Amygdala (tissue), 56 donors: ENCODE measurements at regions not wholly inside any gene's neighbourhood (a gene's known extent, or its start where the extent isn't known, plus 50 kb on each side); places are given as distances from the start of the nearest gene placed in this dataset.
"Not testable (repeated sequence)": the region's sequence is repeated elsewhere in the genome, so short reads cannot be mapped to it uniquely, and the experiment has no call there.

Experiments
- DNase-seq, 56 donors: peaks; one replicate each; lab custom pipeline; 2025; lab: John Stamatoyannopoulos, UW

GRCh38 chr12:33672836-33673577, 233.4 kb upstream of the SYT10 start:
- no peak for DNase-seq

- DNase-seq, result no peak
Observed at GRCh38 chr12:33676866-33677265, 237.2 kb upstream of the SYT10 start.

GRCh38 chr12:33678221-33678964, 238.8 kb upstream of the SYT10 start:
- DNase-seq, result no peak

GRCh38 chr12:33690562-33690961, 250.9 kb upstream of the SYT10 start:
- DNase-seq, result no peak

GRCh38 chr12:33703221-33703620, 263.6 kb upstream of the SYT10 start:
- no peak for DNase-seq

GRCh38 chr12:33706927-33707326, 267.3 kb upstream of the SYT10 start:
- no peak for DNase-seq

- DNase-seq, result no peak
Observed at GRCh38 chr12:33708935-33709334, 269.3 kb upstream of the SYT10 start.

GRCh38 chr12:33710548-33710947, 270.9 kb upstream of the SYT10 start:
- DNase-seq, result no peak

GRCh38 chr12:33718631-33719030, 279.0 kb upstream of the SYT10 start:
- DNase-seq, result no peak

GRCh38 chr12:33721561-33721960, 281.9 kb upstream of the SYT10 start:
- no peak for DNase-seq

- DNase-seq, result no peak
Observed at GRCh38 chr12:33724867-33725266, 285.2 kb upstream of the SYT10 start.

- DNase-seq, result no peak
Observed at GRCh38 chr12:33734871-33735270, 287.4 kb upstream of the ALG10 start.

GRCh38 chr12:33752854-33753253, 269.4 kb upstream of the ALG10 start:
- no peak for DNase-seq

GRCh38 chr12:33757701-33758100, 264.6 kb upstream of the ALG10 start:
- DNase-seq, result no peak

- no peak for DNase-seq
Observed at GRCh38 chr12:33759279-33759678, 263.0 kb upstream of the ALG10 start.

- no peak for DNase-seq
Observed at GRCh38 chr12:33763331-33763730, 259.0 kb upstream of the ALG10 start.

GRCh38 chr12:33770652-33771051, 251.6 kb upstream of the ALG10 start:
- no peak for DNase-seq

GRCh38 chr12:33771889-33772288, 250.4 kb upstream of the ALG10 start:
- no peak for DNase-seq

- DNase-seq, result not testable (repeated sequence)
Observed at GRCh38 chr12:33773091-33773490, 249.2 kb upstream of the ALG10 start.

- no peak for DNase-seq
Observed at GRCh38 chr12:33786532-33786931, 235.8 kb upstream of the ALG10 start.

- no peak for DNase-seq
Observed at GRCh38 chr12:33794954-33795353, 227.3 kb upstream of the ALG10 start.

- DNase-seq, result no peak
Observed at GRCh38 chr12:33795536-33795935, 226.8 kb upstream of the ALG10 start.
